ENCODE measurements at regions not wholly inside any gene's neighbourhood (a gene's known extent, or its start where the extent isn't known, plus 50 kb on each side); places are given as distances from the start of the nearest gene placed in this dataset.
A peak's percentile ranks its signal among the peaks of the same experiment; 100 is the strongest.

- Histone ChIP-seq H3K4me1 (no peaks in the 10 kb centered on the region), H3K4me3 (no peak overlapping the region), H3K36me3 (no peaks in the 10 kb centered on the region), H3K27me3 (no peaks in the 10 kb centered on the region), H3K9me3 (no peaks in the 10 kb centered on the region), H3K27ac (no peak overlapping the region)
- intact Hi-C loops (cut with DNase I), result no loop called here
- no peak for DNase-seq
- peak in 3 of 4 donors; percentile 23 to 33 (median 25) for ATAC-seq
- FAIRE-seq, result no peak
- TF ChIP-seq, protein P1, sequence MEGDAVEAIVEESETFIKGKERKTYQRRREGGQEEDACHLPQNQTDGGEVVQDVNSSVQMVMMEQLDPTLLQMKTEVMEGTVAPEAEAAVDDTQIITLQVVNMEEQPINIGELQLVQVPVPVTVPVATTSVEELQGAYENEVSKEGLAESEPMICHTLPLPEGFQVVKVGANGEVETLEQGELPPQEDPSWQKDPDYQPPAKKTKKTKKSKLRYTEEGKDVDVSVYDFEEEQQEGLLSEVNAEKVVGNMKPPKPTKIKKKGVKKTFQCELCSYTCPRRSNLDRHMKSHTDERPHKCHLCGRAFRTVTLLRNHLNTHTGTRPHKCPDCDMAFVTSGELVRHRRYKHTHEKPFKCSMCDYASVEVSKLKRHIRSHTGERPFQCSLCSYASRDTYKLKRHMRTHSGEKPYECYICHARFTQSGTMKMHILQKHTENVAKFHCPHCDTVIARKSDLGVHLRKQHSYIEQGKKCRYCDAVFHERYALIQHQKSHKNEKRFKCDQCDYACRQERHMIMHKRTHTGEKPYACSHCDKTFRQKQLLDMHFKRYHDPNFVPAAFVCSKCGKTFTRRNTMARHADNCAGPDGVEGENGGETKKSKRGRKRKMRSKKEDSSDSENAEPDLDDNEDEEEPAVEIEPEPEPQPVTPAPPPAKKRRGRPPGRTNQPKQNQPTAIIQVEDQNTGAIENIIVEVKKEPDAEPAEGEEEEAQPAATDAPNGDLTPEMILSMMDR (IDR thresholded peaks at IDR 0.05), result no peak
- 88 to 89% methylated on average over 1 of the region's 1 CpG for WGBS, 2 donors
Observed at GRCh38 chr11:95330302-95330701, 99.3 kb upstream of the SESN3 start.

- H3K4me3 ChIP-seq, result no peak overlapping the region
- H3K4me1 ChIP-seq, result no peaks in the 10 kb centered on the region
- no peaks in the 10 kb centered on the region for H3K27me3 ChIP-seq
- TF ChIP-seq, protein P1 (IDR thresholded peaks at IDR 0.05), result no peak
- FAIRE-seq, result no peak
- intact Hi-C loops (cut with DNase I), result no loop called here
- ATAC-seq, result peak; percentile 31 to 81 (median 70)
- WGBS, 2 donors, result 27 to 28% methylated on average over 2 of the region's 2 CpGs
- no peaks in the 10 kb centered on the region for H3K9me3 ChIP-seq
- H3K27ac ChIP-seq, result peak overlapping the region in 3 of 4 donors; percentile 0 to 26 (median 14)
- peak in 1 of 6 donors; percentile 20 for DNase-seq
- H3K36me3 ChIP-seq, result no peaks in the 10 kb centered on the region
Observed at GRCh38 chr11:95327273-95327948, 96.4 kb upstream of the SESN3 start.

GRCh38 chr11:95325777-95326258 lies 94.8 kb upstream of the SESN3 start:
- Histone ChIP-seq H3K27ac (no peak overlapping the region), H3K27me3 (no peaks in the 10 kb centered on the region), H3K4me1 (no peaks in the 10 kb centered on the region), H3K9me3 (no peaks in the 10 kb centered on the region), H3K4me3 (no peak overlapping the region), H3K36me3 (no peaks in the 10 kb centered on the region)
- DNase-seq, result no peak
- intact Hi-C loops (cut with DNase I), result no loop called here
- no peak for ATAC-seq
- TF ChIP-seq, protein P1 (IDR thresholded peaks at IDR 0.05), result no peak
- FAIRE-seq, result no peak
- WGBS, 2 donors, result 74 to 89% methylated on average over 8 of the region's 8 CpGs

- H3K9me3 ChIP-seq, result no peaks in the 10 kb centered on the region
- TF ChIP-seq, protein P1 (IDR thresholded peaks at IDR 0.05), result no peak
- H3K36me3 ChIP-seq, result no peaks in the 10 kb centered on the region
- no peak overlapping the region for H3K27ac ChIP-seq
- no peak overlapping the region for H3K4me3 ChIP-seq
- no peaks in the 10 kb centered on the region for H3K27me3 ChIP-seq
- no peaks in the 10 kb centered on the region for H3K4me1 ChIP-seq
- FAIRE-seq, result no peak
- intact Hi-C loops (cut with DNase I), result no loop called here
- no peak for DNase-seq
- 81% methylated on average over 1 of the region's 1 CpG for WGBS, 2 donors
- ATAC-seq, result no peak
Observed at GRCh38 chr11:95324826-95325225, 93.8 kb upstream of the SESN3 start.

- no peak for ATAC-seq
- TF ChIP-seq, protein P1 (IDR thresholded peaks at IDR 0.05), result no peak
- intact Hi-C loops (cut with DNase I), result no loop called here
- FAIRE-seq, result no peak
- H3K4me3 ChIP-seq, result no peak overlapping the region
- no peaks in the 10 kb centered on the region for H3K36me3 ChIP-seq
- no peaks in the 10 kb centered on the region for H3K27me3 ChIP-seq
- DNase-seq, result no peak
- no peaks in the 10 kb centered on the region for H3K9me3 ChIP-seq
- no peak overlapping the region for H3K27ac ChIP-seq
- H3K4me1 ChIP-seq, result no peaks in the 10 kb centered on the region
Observed at GRCh38 chr11:95322539-95322938, 91.5 kb upstream of the SESN3 start.

Data from pancreas (tissue), 10 donors.